Hematopoietic multipotent progenitor cell (in vitro differentiated cells): ENCODE measurements at regions not wholly inside any gene's neighbourhood (a gene's known extent, or its start where the extent isn't known, plus 50 kb on each side); places are given as distances from the start of the nearest gene placed in this dataset. TPM values are rescaled to one million over a fixed set of nuclear protein-coding genes. Genes with fewer than 3 reads are reported as not detected.

Experiments
- small RNA-seq: library from RNA; depleted of rRNA; stranded (forward); fragments of <200 nt; gene quantifications from one replicate; pipeline ENCODE3, GENCODE V24; 2012

Small RNAs in the stretch of these regions (small RNA-seq; reads per million reads assigned to genes)
- not detected for gene RF00394
